ENCODE measurements at regions not wholly inside any gene's neighbourhood (a gene's known extent, or its start where the extent isn't known, plus 50 kb on each side); places are given as distances from the start of the nearest gene placed in this dataset.

DNA sequence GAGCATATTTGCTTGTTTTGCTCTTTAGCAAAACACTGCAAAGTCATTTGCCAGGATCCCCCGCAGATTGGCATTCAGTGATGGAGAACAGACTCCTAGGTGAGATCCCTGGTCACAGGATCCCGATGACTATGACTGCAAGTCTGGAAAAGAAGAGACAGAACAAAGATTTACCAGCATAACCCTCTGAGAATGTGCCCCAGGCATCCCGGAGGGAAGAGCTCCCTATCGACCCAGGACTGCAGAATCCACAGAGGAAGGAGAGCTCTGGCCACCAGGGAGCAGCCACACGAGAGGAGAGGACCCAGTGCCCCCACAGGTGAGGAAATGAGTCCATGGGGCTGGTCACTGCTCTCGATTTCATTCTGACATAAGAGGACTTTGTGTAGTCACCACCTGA lies 105.2 kb downstream of the ZNF280B start:
- no peak overlapping the region for H3K9ac ChIP-seq (ENCODE audit: low read length)
- 90% methylated on average over 4 of the region's 6 CpGs for WGBS (ENCODE audit: insufficient coverage)

DNA sequence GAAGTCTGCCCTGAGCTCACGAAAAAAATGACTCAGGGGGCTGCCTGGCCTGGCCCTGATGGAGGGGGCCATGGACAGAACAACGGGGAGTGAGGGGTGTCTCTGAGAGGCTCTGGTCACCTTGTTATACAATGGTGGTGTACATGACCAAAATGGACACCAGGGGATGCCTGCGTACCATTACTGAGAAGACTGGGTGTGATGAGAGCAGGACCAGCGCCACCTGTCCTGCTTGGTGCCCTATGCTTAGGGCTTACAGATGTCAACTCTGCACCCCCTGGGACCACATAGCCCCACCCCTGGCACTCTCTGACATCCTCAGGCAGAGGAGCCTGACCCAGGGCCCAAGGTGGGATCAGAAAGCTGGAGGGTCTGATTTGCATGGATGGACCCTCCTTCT lies 104.8 kb downstream of the ZNF280B start:
- peaks cover 22 to 72% of the 10 kb centered on the region in 2 donors for H3K4me1 ChIP-seq (ENCODE audit: control insufficient read depth in 2 of 2, insufficient read depth in 2 of 2, low read length in 2 of 2)
- peaks cover 0 to 3% (median 0%) of the 10 kb centered on the region in 4 experiments for H3K27me3 ChIP-seq (replicated peaks in 1 of 4; ENCODE audit: control extremely low read depth in 1 of 4, control insufficient read depth in 3 of 4, insufficient read depth in 4 of 4, low read length in 3 of 4)
- intact Hi-C loops (cut with micrococcal nuclease): no loop called here
- 68% methylated on average over 3 of the region's 4 CpGs for WGBS (ENCODE audit: insufficient coverage)
- no peaks in the 10 kb centered on the region for H3K79me2 ChIP-seq (ENCODE audit: control insufficient read depth, insufficient read depth, low read length)
- H2AFZ ChIP-seq (ENCODE audit: insufficient read depth, low read depth, low read length, poor library complexity, severe bottlenecking): no peak overlapping the region
- POLR2A ChIA-PET: no interaction called here
- no peak overlapping the region for H3K9ac ChIP-seq (ENCODE audit: low read length)
- H3K4me2 ChIP-seq (replicated peaks; ENCODE audit: low read depth, low read length, poor library complexity, severe bottlenecking): no peak overlapping the region
- no peaks in the 10 kb centered on the region for H3K36me3 ChIP-seq (replicated peaks in 1 of 2; ENCODE audit: control extremely low read depth in 1 of 2, control insufficient read depth in 1 of 2, extremely low read depth in 1 of 2, insufficient read depth in 2 of 2, low read length in 1 of 2)
- H3K9me3 ChIP-seq (ENCODE audit: control extremely low read depth in 1 of 3, control insufficient read depth in 2 of 3, insufficient read depth in 1 of 3, low read length in 2 of 3): peaks cover 0 to 1% (median 0%) of the 10 kb centered on the region in 3 donors
- H3K27ac ChIP-seq (ENCODE audit: low read length in 2 of 2): no peak overlapping the region
- TF ChIP-seq, protein P1, sequence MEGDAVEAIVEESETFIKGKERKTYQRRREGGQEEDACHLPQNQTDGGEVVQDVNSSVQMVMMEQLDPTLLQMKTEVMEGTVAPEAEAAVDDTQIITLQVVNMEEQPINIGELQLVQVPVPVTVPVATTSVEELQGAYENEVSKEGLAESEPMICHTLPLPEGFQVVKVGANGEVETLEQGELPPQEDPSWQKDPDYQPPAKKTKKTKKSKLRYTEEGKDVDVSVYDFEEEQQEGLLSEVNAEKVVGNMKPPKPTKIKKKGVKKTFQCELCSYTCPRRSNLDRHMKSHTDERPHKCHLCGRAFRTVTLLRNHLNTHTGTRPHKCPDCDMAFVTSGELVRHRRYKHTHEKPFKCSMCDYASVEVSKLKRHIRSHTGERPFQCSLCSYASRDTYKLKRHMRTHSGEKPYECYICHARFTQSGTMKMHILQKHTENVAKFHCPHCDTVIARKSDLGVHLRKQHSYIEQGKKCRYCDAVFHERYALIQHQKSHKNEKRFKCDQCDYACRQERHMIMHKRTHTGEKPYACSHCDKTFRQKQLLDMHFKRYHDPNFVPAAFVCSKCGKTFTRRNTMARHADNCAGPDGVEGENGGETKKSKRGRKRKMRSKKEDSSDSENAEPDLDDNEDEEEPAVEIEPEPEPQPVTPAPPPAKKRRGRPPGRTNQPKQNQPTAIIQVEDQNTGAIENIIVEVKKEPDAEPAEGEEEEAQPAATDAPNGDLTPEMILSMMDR (IDR thresholded peaks at IDR 0.05): no peak
- TF ChIP-seq EZH2 (IDR thresholded peaks at IDR 0.05; ENCODE audit: borderline replicate concordance, insufficient read depth, low read depth, low read length, poor library complexity, severe bottlenecking): no peak
- Mint-ChIP-seq H3K4me1 (peaks cover 60% of the 10 kb centered on the region), H3K27ac (no peak overlapping the region), H3K4me3 (no peak overlapping the region), H3K27me3 (no peaks in the 10 kb centered on the region), H3K9me3 (ENCODE audit: insufficient read depth) (no peaks in the 10 kb centered on the region)
- no peak overlapping the region for H3K4me3 ChIP-seq (ENCODE audit: control extremely low read depth in 1 of 5, extremely low read depth in 1 of 5, insufficient read depth in 1 of 5, low read depth in 2 of 5, low read length in 4 of 5)
- DNase-seq (no peak), ATAC-seq (ENCODE audit: low read depth) (peak; percentile 63)
- CTCF ChIA-PET: interaction anchor here (0.9 to 2.4 kb wide), 10 partner anchors 9 to 350 kb away, joined by 3 to 20 read pairs (median 4); no protein-coding TSS in a partner anchor
- H4K20me1 ChIP-seq (ENCODE audit: control insufficient read depth, insufficient read depth, low read length, poor library complexity, severe bottlenecking): no peaks in the 10 kb centered on the region

More for the DNA sequence above, 105.2 kb downstream of the ZNF280B start:
- CTCF ChIA-PET: interaction anchor here (1.3 to 2.4 kb wide), 2 partner anchors 9 to 46 kb away, joined by 3 to 9 read pairs; no protein-coding TSS in a partner anchor
- intact Hi-C loops (cut with micrococcal nuclease): no loop called here
- Mint-ChIP-seq H3K4me3 (no peak overlapping the region), H3K9me3 (ENCODE audit: insufficient read depth) (no peaks in the 10 kb centered on the region), H3K4me1 (peaks cover 59% of the 10 kb centered on the region), H3K27ac (no peak overlapping the region), H3K27me3 (no peaks in the 10 kb centered on the region)
- Histone ChIP-seq H3K36me3 (replicated peaks in 1 of 2; ENCODE audit: control extremely low read depth in 1 of 2, control insufficient read depth in 1 of 2, extremely low read depth in 1 of 2, insufficient read depth in 2 of 2, low read length in 1 of 2) (no peaks in the 10 kb centered on the region), H2AFZ (ENCODE audit: insufficient read depth, low read depth, low read length, poor library complexity, severe bottlenecking) (no peak overlapping the region), H4K20me1 (ENCODE audit: control insufficient read depth, insufficient read depth, low read length, poor library complexity, severe bottlenecking) (no peaks in the 10 kb centered on the region), H3K79me2 (ENCODE audit: control insufficient read depth, insufficient read depth, low read length) (no peaks in the 10 kb centered on the region), H3K4me1 (ENCODE audit: control insufficient read depth in 2 of 2, insufficient read depth in 2 of 2, low read length in 2 of 2) (peaks cover 23 to 72% of the 10 kb centered on the region in 2 donors), H3K9me3 (ENCODE audit: control extremely low read depth in 1 of 3, control insufficient read depth in 2 of 3, insufficient read depth in 1 of 3, low read length in 2 of 3) (peaks cover 0 to 6% (median 0%) of the 10 kb centered on the region in 3 donors), H3K27ac (ENCODE audit: low read length in 2 of 2) (no peak overlapping the region), H3K4me3 (ENCODE audit: control extremely low read depth in 1 of 5, extremely low read depth in 1 of 5, insufficient read depth in 1 of 5, low read depth in 2 of 5, low read length in 4 of 5) (no peak overlapping the region), H3K4me2 (replicated peaks; ENCODE audit: low read depth, low read length, poor library complexity, severe bottlenecking) (no peak overlapping the region), H3K27me3 (replicated peaks in 1 of 4; ENCODE audit: control extremely low read depth in 1 of 4, control insufficient read depth in 3 of 4, insufficient read depth in 4 of 4, low read length in 3 of 4) (peaks cover 0 to 3% (median 0%) of the 10 kb centered on the region in 4 experiments)
- ATAC-seq (ENCODE audit: low read depth) (no peak), DNase-seq (no peak)
- TF ChIP-seq EZH2 (IDR thresholded peaks at IDR 0.05; ENCODE audit: borderline replicate concordance, insufficient read depth, low read depth, low read length, poor library complexity, severe bottlenecking): no peak
- TF ChIP-seq, protein P1 (IDR thresholded peaks at IDR 0.05): no peak
- POLR2A ChIA-PET: no interaction called here
